Muscle of arm (tissue), 1 donor: ENCODE measurements at regions not wholly inside any gene's neighbourhood (a gene's known extent, or its start where the extent isn't known, plus 50 kb on each side); places are given as distances from the start of the nearest gene placed in this dataset.

Experiments used
- DNase-seq: peaks from one replicate; pipeline ENCODE4 v3.0.0-alpha.2; 2013

DNA sequence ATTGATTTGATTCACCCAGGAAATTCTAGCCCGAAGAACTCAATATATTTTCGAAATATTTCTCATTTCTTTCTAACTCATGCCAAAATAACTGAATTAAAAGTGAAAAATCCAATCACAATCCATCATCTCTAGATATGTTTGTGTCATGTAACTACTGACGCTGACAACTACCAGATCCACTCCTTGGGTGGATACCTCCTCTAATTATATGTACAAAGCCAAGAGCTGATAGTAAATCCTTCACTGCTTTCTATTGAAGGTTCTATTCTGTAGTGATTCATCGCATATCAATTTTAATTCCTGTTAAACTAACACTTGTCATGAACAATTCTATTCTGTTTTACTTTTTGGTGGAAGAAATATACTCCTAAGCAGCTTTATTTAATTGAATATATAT, 1056.6 kb upstream of the NXPH2 start:
- no peak for DNase-seq

DNA sequence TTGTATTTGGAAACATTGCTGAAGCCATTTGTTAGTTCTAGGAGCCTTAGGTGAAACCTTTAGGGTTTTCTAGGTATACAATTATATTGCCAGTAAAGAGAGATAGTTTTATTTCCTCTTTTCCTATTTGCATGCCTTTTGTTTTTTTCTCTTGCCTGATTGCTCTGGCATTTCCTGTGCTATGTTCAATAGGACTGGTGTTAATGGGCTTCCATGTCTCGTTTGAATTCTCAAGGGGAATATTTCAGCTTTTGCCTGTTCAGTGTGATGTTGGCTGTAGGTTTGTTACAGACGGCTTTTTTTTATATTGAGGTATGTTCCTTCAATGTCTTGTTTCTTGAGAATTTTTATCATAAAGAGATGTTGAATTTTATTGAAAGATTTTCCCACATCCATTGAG, 1054.9 kb upstream of the NXPH2 start:
- no peak for DNase-seq

DNA sequence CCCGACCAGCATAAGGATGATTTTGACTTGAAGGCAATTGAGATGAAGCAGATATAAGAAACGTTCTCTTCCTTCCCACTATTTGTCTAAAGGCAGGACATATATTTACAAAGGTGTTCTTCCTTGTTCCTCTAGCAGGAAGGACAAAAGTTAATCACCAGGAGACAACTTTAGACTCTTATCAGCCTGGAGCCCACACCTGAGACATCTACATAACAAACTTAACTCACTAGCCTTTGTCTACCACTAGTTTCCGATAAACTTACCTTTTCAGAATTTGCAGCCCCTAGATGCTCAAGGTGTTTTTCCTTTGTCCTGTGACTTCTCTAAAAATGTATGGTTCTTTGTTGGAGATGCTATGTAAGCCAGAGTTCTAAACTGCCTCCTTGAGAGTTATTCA, 1047.8 kb upstream of the NXPH2 start:
- DNase-seq = no peak

DNA sequence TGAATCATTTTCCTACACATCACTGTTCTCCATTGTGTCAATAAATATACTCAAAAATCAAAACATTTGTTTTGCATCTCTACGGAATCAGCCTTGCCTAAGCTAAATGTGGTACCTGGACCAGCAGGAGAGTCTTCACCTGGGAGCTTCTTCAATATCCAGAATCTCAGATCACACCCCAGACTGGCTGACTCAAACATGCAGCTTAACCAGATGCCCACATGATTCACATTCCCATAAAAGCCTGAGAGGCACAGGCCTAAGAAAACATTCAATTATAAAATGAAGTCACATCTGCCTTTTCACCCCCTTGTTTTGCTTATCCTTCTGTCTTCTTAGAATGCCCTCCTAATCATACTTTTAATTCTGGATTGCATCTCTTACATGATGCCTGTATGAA, 1045.5 kb upstream of the NXPH2 start:
- no peak for DNase-seq

DNA sequence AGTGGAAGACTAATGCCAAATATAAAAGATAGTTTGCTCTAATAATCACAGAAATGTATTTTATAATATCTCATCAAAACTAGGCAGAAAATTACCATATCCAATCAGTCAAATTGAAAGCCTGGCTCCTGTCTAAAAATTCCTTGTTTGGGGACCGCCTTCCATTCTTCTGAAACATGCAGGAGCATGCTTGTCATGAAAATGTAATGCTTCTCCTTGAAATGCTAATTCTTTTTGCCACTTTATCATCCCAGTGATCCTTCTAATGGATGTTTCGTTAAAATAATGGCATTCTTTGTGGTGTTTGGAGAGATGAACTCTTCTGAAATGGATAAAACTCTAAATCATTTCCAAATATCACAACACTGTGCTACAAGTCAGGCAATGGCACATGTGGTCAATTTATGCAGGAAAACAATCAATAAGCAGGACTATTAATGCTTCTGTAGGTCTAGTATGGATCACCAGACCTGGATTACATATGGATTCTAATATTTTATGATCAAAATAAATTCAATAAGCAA, 1039.1 kb upstream of the NXPH2 start:
- DNase-seq = no peak

DNA sequence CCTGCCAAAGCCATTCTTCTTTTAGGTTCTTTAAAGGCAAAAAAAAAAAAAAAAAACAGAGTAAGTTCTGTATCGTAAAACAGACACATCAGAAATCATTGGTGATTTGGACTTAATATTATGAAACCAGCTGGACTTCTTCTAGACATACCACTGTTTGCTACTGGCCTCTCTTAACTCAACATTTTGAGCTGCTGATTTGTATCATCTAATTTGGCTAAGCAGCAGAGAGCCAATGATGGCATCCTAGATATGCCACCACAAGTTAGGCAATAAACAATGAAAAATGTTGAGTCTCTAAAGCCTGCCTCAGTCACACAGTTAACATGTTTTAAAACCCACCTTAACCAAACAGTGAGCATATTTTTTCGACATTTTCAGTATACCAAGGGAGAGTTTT, 1034.3 kb upstream of the NXPH2 start:
- DNase-seq = no peak

DNA sequence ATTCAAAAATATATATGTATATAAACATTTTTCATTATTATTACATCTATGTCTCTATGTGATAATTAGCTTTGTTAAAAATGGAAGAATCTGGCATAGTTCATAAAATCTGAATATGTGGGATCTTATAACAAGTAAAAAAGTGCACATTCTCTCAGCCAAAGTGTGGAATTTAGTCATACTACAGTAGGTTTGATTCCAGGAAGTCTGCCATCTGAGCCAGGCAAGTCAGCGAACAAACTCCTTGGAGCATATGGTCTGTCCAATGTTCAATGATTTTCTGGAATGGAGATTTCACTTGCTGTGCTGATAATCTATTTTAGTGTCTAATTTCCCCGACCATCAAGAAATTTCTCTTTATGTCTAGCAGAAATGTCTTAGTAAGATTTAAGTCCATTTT, 1033.2 kb upstream of the NXPH2 start:
- no peak for DNase-seq

DNA sequence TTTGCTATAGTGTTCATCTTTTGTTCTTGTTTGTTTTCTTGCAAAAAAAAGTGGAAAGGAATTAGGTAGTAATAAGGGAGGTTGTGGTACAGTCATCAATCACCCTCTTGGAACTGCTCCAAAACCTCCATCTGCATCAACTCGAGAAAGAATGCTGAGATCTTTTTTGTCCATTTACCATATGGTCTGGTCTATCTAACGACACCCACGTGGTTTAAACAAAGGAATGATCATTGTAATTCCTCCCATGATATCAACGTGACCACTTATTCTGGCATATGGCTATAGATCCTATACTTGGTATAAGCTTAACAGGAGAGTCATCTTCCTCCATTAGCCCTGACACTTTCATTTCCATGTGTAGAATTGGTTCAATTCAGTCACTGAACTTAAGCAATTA, 1025.3 kb upstream of the NXPH2 start:
- DNase-seq = no peak

DNA sequence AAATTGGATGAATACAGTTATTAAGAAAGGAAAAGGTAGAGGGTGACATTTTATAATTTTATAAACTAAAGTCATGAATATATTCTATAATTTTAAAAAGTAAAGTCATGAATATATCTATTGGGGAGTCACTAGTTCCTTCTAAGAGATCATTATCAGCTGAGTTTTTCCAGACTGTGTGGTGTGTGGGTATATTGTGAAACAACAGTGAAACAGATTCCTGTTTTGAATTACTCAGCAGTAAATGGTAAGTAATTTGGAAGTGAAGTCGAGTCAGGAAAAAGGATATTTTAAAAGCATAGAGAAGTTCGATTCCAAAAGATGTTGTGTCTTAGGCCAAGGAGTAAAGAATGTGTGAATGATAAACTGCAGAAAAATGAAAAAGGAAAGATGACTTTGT, 1018.2 kb upstream of the NXPH2 start:
- no peak for DNase-seq

DNA sequence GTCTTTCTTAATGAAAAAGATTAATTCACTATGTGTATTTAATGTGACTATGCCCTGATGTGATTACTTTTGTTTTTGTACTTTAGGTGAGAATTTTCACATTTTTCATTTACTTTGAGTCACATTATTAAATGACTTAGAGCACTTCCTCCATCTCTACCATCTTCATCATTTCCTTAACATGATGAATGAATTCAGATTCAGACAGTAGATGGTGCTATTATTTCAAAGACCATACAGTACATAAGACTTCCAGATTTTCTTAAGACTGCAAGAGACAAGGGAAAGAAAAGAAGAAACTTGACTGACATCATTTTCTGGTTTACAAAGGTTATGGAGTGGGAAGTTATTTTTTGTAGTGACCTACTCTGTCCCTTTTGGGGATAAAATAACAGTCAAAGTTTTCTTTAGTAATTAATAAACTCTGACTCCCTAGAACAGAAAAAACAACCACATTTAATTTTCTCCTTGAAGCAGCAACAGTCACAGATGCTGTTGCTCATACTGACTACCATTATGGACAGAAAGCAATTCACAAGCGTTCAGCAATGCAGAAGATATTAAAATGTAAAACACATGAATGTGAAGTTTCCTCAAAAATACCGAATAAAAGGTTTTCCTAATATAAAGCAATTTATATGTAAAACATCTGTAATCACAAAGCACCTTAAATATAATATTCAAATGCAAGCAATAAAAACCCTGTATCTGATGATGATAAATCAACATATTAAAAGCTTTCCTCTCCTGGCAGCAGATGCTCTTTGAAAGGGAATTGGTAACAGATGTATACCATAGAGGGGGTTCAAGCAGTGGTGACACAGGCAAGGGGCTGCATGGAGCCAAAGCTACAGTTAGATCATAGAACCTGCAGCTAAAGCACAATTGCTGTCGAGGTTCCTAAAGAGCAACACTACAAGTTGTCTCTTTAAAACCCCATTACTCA, 1010.9 kb upstream of the NXPH2 start:
- peak; percentile 45 for DNase-seq

DNA sequence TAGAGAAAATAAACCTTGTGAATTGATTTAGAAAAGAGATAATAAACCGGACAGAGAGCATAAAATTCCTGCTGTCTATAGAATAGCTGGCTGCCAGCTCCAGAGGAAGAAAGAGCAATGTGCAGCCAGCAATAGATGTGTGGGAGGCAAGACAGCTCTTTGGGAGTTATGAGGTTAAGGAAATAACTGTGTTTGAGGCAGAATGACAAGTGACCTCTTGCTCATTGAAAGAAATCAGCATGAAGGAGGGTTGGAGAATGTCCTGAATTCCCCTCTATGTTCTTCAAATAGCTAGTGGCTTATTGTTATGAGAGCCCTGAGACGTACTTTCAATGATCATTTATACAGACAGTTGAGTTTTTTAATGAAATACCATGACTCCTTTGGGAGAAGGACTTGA, 1009.9 kb upstream of the NXPH2 start:
- no peak for DNase-seq

DNA sequence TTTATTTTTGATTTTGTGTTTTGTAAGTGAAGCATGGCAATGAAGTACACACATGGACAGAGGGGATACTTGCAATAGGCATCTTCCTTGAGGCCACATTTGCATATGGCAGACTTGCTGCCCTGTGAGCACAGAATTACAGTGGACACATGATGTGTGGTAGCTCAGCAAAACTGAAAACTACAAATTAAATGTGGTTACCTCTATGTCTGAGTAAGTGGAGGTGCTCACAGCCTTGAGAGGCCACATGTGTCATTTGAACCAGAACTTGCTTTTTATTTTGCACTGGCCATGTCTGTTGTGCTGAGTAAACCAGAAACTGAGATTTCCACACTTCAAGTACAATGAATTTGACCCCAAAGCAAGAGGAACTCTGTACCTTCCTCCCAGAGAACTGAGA, 998.5 kb upstream of the NXPH2 start:
- no peak for DNase-seq

DNA sequence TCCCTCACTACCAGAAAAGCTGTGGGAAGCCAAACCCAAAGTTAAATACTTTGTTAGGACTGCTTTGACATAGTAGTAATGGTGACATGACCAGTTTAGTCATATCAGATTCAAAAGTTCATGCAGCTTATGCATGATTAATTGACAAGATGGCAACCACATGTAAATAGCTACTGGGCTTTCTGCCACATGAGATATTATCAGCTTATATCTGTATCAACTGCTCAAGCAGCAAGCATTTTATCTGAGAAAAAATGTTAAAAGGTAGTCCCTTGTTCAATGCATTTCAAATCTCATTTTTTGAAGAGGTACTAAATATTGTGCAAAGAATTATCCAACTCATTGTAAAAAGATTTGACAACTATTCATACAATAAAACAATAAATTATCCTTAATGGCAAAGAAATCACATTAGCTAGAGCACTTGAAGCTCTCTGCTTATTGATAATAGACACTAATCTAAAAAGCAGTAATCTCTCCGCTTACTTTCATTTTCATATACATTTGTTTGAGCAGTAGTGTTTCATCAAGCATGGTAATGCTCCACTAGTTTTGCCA, 993.6 kb upstream of the NXPH2 start:
- no peak for DNase-seq

DNA sequence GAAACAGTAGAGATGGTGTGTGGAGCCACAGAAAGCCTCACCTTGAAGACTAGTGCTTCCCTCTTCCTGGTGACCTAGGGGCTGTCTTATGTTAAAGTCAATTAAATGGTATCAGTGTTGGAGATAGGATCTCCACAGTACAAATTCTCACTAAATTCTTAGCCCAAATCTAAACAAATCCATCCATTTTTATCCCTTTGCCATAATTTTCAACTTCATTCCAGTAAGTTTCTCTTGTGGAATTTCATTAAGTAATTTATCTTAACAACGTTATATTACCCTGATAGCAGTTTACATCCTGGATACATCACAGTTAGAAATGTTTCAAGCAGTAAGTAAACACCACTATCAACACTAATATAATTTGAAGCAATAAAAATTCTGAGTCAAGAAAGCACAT, 989.4 kb upstream of the NXPH2 start:
- no peak for DNase-seq

DNA sequence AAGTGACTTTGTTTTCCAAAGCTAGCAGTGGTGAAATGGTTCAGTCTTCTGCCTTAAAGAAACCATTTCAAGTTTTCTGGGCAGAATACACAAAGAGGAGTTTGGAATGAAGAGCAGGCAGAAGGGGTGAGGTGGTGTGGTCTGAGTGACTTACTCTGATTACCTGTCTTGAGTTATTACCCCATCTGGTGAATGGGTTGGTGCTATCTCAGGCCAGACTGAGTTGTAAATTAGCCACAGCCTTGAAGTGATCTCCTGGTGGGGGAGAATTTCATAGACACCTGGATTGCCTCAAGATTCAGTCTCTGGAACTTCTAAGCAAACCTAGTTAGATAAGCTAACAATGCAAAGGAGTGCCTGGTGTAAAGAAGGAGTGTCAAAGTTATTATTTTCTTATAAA, 983.5 kb upstream of the NXPH2 start:
- DNase-seq = no peak

DNA sequence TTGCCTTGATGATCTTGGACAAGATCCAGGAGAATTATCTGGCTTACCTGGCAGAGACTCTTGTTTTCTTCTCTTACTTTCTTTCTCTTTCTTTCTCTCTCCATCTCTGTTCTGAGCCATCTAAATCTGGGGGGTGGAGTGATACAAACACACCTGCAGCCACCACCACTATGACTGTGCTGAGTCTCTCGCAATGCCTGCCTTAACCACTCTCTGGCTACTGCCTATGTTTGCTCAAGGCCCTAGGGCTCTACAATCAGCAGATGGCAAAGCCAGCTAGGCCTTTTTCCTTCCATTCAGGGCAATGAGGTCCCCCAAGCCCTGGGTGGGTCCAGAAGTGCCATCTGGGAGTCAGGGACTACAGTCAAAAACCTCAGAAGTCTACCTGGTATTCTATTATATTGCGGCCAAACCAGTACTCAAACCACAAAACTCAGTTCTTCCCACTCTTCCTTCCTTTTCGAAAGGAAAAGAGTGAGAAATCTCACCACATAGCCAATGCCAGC, 978.9 kb upstream of the NXPH2 start:
- no peak for DNase-seq

DNA sequence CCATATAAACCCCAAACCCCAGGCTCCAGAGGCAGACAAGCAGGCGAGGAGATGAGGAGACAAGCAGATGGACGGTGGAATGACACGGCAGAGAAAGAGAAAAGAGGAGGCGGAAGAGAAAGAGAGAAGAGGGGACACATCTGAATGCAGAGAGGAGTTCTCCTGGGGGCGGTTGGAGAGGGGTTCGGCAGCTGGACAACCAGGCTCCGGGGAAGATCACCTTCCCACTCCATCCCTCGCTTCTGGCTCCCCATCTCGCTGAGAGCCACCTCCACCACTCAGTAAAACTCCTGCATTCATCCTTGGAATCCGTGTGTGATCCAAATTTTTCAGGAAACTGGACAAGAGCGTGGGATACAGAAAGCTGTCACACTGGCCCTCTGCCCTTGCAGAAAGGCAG, 966.7 kb upstream of the NXPH2 start:
- no peak for DNase-seq

DNA sequence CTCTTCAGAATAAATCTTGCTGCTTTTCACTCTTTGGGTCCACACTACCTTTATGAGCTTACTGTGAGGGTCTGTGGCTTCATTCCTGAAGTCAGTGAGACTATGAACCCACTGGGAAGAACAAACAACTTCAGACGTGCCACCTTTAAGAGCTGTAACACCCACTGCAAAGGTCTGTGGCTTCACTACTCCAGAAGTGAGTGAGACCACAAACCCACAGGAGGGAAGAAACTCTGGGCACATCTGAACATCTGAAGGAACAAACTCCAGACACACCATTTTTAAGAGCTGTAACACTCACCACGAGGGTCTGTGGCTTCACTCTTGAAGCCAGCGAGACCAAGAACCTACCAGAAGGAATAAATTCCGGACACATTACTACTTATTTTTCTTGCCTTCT, 964.1 kb upstream of the NXPH2 start:
- DNase-seq = no peak

DNA sequence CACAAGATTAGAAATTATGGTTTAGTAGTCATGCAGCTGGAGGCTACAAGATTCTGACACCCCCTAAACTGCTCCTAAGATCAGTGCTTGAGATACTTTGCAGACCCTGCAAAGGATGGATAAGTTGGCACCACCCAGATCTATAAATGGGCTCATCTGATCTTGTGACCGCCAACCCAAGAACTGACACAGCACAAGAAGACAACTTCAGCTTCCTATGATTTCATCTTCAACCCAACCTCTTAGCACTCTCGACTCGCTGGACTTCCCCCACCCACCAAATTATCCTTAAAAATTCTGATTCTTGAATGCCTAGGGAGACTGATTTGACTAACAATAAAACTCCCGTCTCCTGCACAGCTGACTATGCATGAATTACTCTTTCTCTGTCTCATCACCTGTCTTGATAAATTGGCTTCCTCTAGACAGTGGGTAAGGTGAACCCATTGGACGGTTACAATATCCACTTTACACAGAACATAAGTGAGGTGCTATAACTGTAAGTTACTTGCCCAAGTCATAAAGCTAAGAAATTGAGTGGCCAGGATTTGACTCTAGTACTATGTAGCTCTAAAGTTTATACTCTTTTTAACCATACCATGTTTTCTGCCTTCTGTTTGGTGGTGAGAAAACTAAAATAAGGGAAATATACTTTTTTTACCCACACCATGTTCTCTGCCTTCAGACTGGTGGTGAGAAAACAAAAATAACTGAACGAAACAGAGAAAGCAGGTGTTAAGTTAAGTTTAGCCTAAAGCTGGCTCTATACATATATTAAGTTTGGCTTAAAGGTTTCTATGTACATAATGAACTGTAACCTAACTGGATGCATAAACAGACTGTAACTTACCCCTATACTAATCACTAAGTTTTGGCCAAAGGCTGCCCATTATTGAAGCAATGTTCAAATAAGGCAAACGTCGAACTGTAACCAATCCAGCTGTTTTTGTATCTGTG, 962.3 kb upstream of the NXPH2 start:
- DNase-seq = no peak

DNA sequence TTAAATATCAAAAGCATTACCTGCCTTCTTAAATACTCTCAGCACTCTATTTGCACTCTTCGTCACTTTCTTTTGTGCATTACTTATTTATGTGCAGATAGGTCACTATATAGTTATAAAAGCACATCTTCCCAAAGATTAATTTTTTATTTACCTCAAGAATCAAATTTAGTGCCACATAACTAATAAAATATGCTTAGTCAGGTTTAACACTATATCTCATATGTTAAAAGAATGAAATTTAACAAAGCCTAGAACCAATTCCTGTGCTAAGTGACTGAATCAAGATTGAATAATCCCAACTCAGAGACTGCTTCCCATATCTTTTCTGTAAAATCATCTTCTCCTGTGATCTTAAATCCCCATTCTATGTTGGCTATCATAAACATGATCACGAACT, 957.5 kb upstream of the NXPH2 start:
- no peak for DNase-seq

DNA sequence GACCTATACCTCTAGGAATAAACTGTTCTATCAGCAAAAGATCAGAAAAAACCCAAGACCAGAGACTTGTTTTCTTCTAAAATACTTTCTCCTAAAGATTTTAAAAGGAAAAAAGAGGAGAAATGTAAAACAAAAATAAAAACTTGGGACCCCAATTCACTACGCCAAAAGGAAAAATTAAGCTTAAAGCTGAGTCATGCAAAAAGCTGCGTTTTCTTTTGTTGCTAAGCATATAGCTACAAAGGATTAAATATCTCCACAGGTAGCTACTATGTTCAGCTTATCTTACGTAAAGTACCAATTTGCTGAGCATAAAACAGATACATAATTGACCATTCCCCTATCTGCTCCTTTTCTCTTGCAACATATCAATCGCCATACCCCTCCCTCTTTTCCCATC, 950.0 kb upstream of the NXPH2 start:
- DNase-seq = no peak

DNA sequence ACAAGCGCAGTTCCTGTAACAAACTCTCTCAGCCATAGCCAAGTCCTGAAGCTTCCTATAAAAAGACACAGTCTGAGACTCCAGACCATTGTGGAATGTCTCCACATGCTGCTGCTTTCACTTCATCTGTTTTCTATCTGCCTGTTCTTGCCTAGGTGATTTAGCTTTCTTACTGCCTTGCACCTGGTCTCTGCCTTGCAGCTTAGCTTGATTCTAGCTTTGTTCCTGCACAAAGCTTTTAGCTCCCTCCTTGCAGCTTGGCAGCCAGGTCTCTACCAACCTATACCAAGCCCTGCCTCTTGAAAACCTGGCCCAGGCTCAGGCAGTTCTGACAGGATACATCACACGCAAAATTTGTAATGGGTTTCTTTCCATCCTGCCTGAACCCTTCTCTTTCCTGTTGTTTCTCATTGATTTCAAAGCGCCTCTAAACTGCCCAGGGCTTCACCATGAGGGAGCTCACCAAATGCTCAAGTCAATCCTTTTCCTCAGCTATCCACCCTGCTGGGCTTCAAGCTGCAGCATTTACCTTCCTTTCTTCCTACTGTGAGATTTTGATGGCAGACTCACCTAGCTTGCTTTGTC, 941.3 kb upstream of the NXPH2 start:
- no peak for DNase-seq
